ENCODE measurements at regions not wholly inside any gene's neighbourhood (a gene's known extent, or its start where the extent isn't known, plus 50 kb on each side); places are given as distances from the start of the nearest gene placed in this dataset.
"Not testable (repeated sequence)": the region's sequence is repeated elsewhere in the genome, so short reads cannot be mapped to it uniquely, and the experiment has no call there.

GRCh38 chr15:87722941-87723691, 533.4 kb downstream of the NTRK3 start:
- DNase-seq: peak; percentile 20

DNA sequence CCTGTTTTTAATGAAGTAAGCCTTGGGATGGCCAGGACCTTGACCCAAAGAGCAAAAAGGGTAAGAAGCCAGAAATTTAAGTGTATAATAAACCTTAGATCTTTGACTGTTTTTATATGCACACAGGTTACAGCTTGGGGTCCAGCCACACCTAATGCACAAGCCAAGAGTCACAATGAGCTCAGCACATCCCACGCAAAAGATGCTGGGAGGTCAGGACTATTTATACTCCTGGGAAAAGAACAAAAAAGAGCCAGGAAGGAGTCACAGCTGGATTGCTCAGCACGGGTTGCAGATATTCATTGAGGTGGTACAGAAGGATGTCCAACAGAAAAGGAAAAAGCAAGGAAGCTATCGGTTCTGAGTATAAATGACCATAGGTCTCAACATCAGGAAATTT, 536.3 kb downstream of the NTRK3 start:
- DNase-seq: no peak

DNA sequence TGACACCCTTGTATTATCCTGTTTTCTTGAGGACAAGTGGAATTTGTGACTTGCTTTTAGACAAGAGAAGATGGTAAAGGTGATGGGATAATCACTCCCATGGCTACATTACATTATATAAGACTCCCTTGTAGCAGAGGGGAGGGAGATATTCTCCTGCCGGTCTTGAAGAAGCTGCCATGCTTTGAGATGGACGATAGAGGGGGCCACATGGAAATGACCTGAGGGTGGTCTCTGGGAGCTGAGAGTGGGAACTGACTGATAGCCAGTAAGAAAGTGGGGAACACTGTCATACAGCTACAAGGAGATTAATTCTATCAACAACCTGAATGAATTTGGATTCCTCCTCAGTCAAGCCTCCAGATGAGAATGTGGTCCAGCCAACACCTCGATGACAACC, 540.1 kb downstream of the NTRK3 start:
- DNase-seq: no peak

DNA sequence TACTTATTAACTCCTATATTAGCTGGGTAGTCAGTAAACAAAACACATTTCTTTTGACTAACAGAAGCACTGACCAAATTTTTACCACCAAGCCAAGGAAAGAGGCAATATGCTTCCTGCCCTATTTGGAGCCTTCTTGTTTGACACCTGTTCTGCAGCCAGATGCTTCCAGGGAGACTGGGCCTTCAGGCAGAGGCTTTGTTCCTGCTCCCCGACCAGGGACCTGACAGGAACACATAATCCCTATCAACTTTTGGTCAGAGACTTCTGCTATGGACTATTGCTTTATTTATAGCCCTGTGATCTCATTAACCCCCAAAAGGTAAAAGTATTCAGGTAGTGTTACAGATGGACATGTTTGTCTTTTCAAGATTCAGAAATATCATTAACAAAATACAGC, 541.3 kb downstream of the NTRK3 start:
- DNase-seq: no peak

DNA sequence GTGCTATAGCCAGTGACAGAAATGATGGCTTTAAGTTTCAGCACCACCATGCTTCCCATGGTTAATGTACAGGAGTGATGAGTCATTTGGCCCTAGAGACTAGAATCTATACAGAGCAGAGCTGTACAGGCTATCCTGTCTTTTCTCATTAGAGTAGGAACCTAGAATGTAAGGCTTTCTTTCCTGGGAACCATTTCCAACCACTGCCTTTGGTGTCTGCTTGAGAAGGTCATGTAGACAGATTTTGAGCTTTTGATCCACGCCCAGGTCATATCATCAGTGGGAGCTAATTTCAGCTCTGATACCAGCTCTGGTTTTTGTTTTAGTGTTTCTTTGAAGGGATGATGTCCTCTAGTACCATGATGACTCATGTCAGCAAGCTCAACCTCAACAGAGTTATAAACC, 543.1 kb downstream of the NTRK3 start:
- no peak for DNase-seq

- no peak for DNase-seq
Measured at GRCh38 chr15:87712211-87712610, 544.3 kb downstream of the NTRK3 start.

DNA sequence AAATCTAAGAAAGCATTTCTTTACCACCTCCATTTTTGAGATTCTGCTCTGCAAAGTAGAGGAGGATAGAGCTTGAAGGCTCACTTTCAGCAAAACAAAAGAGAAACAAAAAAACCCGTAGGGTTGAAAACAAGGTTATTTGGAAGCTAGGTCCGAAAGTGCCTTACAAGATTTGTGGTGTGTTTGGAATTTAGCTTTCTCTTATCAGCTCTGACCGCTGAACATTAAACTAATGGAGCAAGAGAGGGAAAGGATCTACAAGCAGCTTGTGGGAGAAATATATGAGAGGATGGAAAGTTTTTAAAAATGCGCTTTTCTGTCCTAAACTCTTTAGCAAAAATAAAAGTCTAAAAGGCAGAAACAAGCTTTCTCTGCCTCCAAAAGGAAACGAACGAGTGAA, 545.5 kb downstream of the NTRK3 start:
- no peak for DNase-seq

DNA sequence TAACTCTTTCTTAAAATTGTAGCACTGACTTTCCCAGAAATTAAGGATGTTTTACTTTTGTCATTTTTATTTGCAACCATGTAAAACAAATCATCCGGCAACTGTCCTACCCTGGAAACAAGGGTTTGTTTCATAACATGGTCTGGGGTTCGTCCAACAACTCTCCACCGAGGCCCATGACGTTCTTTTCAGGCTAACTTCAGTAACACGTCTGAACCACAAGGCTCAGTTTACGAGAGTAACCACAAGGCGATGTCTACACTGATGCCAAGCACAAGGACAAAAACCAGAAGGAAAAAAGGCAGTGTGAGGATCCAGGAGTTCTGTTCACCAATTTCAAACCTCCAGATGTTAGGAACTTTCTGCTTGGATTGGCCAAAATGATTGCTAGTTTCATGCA, 546.1 kb downstream of the NTRK3 start:
- no peak for DNase-seq

DNA sequence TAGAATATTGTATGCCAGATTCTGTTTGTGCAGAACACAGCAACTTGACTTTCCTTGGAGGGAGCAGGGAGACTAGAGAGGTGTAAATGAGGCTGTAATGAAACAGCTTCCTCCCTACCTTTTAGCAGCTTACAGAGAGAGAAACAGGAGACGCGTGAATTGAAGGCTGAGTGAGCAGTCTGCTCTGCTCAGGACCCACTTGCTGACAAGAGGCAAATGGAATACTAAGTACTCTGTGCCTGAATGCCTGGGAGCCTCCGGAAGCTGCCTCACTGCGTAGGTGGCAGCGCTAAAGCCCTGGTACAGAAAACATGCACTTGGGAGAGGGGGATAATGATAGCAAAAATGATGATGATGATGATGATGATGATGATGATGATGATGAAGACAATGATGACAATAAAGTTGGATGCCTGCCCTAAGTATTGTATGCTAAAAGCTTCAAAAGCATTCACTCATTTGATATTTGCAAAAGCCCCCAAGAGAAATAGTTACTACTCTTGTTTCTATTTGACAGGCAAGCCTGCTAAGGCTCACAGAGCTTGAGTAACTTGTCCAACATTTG, 548.9 kb downstream of the NTRK3 start:
- no peak for DNase-seq

DNA sequence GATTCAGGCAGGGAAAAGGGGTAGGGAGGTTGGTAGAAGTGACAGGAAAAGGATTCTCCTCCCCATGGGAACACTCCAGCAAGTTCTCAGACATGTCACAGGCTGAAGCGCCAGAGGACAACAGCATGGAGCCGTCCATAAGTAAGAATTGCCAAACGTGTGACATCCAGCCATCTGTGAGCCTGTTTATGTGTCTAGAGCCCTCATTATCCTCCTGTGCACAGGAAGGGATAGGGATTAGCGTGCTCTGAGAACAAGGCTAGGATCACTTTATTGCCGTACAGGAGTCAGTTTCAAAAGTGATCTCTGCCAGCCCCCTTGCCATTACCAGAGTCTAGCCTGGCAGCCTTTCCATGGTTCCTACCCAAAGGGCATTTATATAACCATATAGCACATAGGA, 549.5 kb downstream of the NTRK3 start:
- no peak for DNase-seq

GRCh38 chr15:87706001-87706400, 550.5 kb downstream of the NTRK3 start:
- DNase-seq: no peak

GRCh38 chr15:87704276-87704675, 552.3 kb downstream of the NTRK3 start:
- no peak for DNase-seq

DNA sequence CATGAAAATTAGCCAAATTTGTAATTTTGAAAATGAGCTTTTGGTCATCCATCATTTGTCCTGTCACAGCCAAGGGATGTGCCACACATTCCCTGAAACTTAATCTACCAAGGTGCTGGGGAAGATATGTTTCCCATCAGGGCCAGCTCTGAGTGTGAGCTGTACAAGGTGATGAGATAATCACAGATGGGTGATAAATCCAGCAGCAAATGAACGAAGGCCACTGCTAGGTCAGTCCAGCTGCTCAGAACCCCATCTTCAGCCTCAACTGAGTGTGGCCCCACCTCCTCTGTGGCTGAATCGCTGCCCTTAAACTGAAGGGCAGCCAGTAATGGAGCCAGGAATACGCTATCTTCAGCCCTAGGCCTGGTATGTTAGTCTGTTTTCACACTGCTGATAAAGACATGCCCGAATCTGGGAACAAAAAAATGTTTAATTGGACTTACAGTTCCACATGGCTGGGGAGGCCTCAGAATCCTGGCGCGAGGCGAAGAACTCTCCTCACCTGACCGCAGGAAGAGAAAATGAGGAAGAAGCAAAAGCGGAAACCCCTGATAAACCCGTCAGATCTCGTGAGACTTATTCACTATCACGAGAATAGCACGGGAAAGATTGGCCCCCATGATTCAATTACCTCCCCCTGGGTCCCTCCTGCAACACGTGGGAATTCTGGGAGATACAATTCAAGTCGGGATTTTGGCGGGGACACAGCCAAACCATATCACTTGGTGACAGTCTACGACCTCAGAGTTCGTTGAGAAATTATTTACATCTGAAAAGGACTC, 553.0 kb downstream of the NTRK3 start:
- DNase-seq: no peak

DNA sequence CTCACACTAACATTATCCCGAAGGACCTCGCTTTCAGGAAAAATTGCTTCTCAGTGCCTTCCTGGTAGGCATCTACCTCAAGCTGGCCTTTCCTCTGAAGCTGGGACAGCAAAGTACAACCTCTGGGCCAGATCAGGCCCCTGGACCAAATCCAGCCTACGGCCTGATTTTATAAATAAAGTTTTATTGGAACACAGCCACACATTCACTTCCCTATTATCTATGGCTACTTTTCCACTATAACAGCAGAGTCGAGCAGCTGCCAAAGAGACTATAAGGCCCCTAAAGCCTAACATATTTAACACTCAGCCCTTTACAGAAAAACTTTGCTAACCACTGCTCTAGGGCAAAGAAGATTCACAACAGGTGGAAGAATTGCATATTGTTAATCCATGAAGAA, 554.3 kb downstream of the NTRK3 start:
- DNase-seq: no peak

DNA sequence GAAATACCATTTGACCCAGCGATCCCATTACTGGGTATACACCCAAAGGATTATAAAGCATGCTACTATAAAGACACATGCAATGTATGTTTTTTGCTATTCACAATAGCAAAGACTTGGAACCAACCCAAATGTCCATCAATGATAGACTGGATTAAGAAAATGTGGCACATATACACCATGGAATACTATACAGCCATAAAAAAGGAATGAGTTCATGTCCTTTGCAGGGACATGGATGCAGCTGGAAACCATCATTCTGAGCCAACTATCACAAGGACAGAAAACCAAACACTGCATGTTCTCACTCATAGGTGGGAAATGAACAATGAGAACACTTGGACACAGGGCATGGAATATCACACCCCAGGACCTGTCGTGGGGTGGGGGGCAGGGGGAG, 558.1 kb downstream of the NTRK3 start:
- DNase-seq: not testable (repeated sequence)

DNA sequence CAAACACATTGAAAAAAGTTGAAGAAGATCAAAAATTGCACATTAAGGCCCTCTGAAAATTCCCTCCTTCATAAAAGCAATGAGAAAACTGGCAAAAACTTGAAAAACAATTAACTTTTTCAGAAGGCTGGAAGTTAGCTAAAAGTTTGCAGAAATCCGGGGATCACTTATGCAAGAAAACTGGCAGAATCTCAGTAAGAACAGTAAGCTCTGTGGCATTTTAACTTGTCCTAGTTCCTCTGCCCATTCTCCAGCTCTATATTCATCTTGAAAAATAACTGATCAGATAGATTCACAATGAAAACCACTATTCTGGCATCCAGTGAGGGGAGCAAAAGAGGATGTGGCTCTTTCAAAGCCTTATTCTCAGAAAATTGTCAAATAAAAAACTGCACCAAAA, 566.8 kb downstream of the NTRK3 start:
- DNase-seq: no peak

GRCh38 chr15:87687523-87687870, 569.0 kb downstream of the NTRK3 start:
- DNase-seq: no peak

- DNase-seq: no peak
Measured at GRCh38 chr15:87686841-87687522, 569.6 kb downstream of the NTRK3 start.

DNA sequence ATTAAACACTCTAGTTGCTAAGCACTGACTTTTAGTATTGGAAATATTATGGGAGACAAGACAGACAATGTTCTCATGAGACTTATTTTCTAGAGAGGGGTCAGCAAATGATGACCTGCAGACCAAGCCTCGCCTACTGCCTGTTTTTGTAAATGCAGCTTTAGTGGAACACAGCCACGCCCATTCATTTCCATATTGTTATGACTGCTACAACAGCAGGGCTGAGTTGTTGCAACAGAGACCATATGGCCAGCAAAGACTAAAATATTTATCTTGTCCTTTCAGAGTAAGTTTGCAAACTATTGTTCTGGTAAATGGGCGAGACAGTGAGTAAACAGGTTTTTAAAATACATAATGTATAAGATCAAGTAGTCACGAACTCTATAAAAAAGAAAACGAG, 570.2 kb downstream of the NTRK3 start:
- no peak for DNase-seq

DNA sequence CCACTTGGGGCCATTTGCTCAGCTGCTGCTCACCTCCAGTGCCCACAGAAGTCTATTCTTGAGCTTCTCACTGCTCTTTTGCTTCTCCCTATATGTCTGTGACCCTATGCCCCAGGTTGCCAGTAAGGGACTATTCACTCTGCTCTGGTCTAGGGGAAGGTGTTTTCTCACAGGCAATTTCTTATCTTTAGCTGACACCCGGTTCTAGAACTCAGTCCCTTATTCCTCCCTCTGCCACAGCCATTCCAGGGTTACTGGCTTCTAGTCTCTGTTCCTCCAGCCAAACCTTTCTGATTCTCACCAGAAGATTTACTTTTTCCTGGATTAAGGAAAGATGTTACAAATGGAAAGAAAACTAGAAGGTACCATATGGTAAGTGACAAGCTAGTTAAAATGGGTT, 574.0 kb downstream of the NTRK3 start:
- DNase-seq: no peak

GRCh38 chr15:87681104-87681503, 575.4 kb downstream of the NTRK3 start:
- DNase-seq: no peak

DNA sequence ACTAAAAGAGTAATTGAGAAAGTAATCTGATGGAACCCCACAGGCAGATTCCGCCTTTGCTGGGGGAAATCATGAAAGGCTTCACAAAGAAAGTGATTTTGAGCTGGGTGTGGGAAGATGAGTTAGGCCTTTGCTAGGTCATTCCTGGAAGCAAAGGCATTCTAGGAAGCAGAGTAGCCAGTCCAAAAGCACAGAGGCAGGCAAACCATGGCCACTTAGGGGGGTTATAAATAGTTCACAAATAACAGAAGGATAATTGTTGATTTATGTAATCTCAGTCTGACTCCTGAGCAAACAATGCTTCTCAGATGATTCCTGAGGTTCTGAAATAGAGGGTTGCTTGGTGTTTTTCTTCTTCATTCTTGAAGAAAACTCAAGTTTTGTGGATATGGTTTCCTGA, 576.3 kb downstream of the NTRK3 start:
- no peak for DNase-seq

DNA sequence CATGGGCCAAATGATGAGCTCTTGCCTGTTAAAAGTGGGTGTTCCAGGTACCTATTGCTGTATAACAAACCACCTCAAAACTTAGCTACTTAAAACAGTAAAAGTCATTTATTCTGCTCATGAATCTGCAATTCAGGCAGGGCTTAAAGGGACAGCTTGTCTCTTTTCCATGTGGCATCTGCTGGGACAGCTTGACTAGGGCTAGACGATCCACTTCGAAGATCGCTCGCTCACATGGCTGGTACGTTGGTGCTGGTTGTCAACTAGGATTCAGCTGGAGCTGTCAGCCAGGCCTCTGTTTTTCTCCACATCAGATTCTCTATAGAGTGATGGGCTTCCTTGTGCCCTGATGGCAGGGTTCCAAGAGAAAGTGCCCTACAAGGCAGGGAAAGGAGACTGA, 581.3 kb downstream of the NTRK3 start:
- no peak for DNase-seq

Measured in NCI-H1105 treated with DMSO at 0.1 percent for 48 hours (cell line).